Caki2 (cell line): ENCODE measurements at regions not wholly inside any gene's neighbourhood (a gene's known extent, or its start where the extent isn't known, plus 50 kb on each side); places are given as distances from the start of the nearest gene placed in this dataset.
"Not testable (repeated sequence)": the region's sequence is repeated elsewhere in the genome, so short reads cannot be mapped to it uniquely, and the experiment has no call there.

Source experiments
- DNase-seq: peaks from one replicate; pipeline ENCODE4 v3.0.0-alpha.2; 2015; ENCODE audit warnings: low read depth
- in situ Hi-C: cut with HindIII; loops from 2 replicates; pipeline ENCODE4 v1.10.0; 2016; ENCODE audit warnings: low sequenced_read_pairs, low pct_unique_long_range_greater_than_20kb, mixed read lengths

- no peak for DNase-seq
Observed at GRCh38 chr15:47066392-47066791, 650.9 kb upstream of the SEMA6D start.

DNA sequence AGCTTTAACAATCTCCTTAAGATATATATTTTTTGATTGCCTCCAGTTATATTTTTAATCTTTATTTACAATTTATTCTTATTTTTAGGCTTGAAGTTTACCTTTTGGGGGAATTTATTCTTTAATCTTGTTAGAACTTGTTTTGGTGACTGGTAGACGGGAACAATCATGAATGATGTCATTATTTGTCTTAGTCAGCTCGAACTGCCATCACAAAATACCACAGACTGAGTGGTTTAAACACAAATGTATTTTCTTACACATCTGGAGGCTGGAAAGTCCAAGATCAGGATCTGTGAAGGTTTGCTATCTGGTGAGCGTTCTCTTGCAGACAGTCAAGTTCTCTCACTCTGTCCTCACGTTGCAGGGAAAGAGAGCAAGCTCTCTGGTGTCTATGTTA, 639.5 kb upstream of the SEMA6D start:
- in situ Hi-C loops, DNase-seq: not testable (repeated sequence)

More at GRCh38 chr15:47066392-47066791, 650.9 kb upstream of the SEMA6D start:
- in situ Hi-C loops: no loop called here

DNA sequence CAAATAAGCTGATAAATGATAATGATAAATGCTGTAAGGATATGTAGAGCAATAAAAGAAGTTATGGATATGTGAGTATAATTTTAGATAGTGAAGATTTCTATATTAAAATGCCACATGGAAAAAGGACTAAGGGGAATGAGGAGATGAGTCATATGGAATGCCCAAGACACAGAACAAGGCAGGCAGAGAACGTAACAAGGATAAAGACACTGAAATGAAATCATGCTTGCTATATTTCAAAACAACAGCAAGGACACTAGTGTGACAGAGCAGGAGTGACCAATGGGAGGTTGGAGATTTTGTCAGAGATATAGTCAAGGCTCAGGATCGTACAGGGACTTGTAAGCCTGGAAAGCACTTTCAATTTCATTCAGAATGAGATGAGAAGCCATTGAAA, 621.5 kb upstream of the SEMA6D start:
- in situ Hi-C loops: no loop called here
- no peak for DNase-seq

- DNase-seq, in situ Hi-C loops: not testable (repeated sequence)
Observed at GRCh38 chr15:47098526-47098925, 618.8 kb upstream of the SEMA6D start.

DNA sequence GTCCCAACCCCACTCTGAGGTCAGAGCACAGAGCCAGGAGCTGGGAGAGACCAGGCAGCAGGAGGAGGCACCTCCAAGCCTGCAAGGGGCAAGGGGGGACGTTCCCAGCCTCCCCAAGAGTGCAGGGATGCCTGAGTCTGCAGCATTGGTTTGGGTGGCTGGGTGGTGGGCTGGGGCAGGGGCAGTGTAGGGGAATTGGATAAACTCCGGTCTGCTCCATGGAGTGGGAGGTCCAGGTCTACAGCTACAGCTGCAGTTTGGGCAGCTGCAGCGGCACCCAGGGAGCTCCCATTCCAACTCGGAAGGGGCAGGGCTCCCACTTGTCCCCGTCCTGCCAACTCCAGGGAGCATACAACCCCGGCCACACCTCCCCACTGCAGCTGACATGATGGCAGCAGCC, 617.5 kb upstream of the SEMA6D start:
- DNase-seq, in situ Hi-C loops: not testable (repeated sequence)

- DNase-seq, in situ Hi-C loops: not testable (repeated sequence)
Observed at GRCh38 chr15:47108800-47109199, 608.5 kb upstream of the SEMA6D start.

DNA sequence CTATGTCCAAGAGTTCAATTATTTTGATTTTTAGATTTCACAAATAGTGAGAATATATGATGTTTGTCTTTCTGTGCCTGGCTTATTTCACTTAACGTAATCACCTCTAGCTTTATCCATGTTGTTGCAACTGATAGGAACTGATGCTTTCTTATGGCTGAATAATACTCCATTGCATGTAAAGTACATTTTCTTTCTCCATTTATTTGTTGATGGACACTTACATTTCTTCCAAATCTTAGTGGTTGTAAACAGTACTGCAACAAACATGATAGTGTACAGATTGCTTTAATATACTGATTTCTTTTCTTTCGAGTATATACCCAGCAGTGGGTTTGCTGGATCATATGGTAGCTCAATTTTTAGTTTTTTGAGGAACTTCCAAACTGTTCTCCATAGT, 600.6 kb upstream of the SEMA6D start:
- DNase-seq: no peak
- in situ Hi-C loops: no loop called here

DNA sequence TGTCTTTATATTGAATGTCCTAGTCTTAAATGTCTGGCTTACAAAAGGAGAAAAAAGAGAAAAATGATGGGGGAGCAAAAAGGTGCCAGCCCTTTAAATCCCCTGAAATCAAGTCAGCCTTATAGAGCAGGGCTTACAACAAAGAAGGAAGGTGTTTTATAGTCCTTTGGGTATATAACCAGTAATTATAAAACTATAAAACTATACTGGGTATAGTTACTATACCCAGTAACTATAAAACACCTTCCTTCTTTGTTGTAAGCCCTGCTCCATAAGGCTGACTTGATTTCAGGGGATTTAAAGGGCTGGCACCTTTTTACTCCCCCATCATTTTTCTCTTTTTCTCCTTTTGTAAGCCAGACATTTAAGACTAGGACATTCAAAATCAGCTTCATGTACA, 598.0 kb upstream of the SEMA6D start:
- in situ Hi-C loops: no loop called here
- no peak for DNase-seq

DNA sequence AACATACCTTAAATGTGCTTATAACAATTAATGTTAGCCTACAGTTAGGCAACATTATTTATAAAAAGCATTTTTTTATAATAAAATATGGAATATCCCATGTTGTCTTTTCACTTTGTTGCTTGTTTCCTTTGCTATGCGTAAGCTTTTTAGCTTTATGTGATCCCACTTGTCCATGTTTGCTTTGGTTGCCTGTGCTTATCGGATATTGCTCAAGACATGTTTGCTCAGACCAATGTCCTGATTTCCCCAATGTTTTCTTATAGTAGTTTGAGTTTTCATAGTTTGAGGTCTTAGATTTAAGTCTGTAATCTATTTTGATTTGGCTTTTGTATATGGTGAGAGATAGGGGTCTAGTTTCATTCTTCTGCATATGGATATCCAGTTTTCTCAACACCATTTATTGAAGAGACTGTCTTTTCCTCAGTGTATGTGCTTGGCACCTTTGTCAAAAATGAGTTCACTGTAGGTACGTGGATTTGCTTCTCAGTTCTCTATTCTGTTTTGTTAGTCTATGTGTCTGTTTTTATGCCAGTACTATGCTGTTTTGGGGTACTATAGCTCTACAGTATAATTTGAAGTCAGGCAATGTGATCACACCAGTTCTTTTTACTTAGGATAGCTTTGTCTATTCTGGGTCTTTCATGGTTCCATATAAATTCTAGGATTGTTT, 592.7 kb upstream of the SEMA6D start:
- DNase-seq: no peak
- in situ Hi-C loops: no loop called here

- in situ Hi-C loops: no loop called here
Observed at GRCh38 chr15:47129033-47129432, 588.3 kb upstream of the SEMA6D start.

GRCh38 chr15:47131450-47131849, 585.9 kb upstream of the SEMA6D start:
- in situ Hi-C loops, DNase-seq: not testable (repeated sequence)

More at GRCh38 chr15:47129033-47129432, 588.3 kb upstream of the SEMA6D start:
- no peak for DNase-seq

DNA sequence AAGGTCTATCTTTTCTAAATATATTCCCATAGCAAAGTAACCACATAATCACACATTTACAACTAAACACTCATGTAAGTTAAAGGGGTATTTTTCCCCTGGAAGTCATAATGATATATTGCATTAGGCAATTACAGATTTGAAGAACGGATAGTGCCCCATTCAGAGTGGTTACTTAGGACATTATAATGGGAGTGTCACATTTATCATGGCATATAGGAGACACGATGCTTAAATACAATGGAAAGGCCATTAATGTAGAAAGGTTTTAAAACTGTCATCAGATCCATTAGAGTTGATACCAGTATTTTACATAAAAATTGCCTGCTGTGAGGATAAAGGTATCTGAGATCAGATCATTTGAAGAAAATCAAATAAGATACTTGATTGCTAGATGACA, 582.0 kb upstream of the SEMA6D start:
- no peak for DNase-seq
- in situ Hi-C loops: no loop called here

DNA sequence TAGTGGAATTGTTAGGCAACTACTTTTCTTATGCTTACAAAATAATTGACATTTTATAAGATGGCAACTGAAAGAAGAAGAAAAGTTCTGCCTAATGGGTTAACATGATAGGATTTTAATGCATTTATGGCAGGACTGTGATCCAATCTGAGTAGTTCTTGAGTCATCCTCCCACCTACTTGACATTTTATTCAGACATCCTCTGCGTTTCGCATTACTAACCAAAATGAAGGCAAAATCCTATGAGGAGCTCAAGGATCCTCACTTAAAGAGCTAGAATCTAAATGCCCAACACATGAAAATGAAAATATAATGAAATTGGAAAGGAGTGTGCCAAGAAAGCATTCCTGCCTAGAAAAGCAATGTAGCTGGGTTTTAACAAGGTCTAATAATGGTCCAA, 581.1 kb upstream of the SEMA6D start:
- no peak for DNase-seq

DNA sequence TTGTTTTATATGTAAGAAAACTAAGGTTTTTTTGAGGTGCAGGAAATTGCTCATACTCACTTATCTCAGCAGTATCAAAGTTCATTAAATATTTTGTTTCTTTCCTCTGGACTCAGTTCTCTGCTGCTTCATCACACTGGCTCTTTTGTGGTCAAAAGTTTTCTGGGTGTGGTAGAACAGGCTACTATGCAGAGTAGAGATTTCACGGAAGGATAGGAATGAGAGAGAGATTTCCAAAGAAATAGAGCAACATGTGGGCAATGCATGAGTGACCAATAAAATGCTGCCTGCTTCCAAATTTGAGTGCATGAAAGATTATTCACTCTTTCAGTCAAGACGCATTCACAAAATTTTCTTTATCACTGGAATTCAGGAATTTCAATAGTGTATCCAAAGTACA, 577.3 kb upstream of the SEMA6D start:
- in situ Hi-C loops: no loop called here
- no peak for DNase-seq

More for the DNA sequence above, 581.1 kb upstream of the SEMA6D start:
- in situ Hi-C loops: no loop called here

DNA sequence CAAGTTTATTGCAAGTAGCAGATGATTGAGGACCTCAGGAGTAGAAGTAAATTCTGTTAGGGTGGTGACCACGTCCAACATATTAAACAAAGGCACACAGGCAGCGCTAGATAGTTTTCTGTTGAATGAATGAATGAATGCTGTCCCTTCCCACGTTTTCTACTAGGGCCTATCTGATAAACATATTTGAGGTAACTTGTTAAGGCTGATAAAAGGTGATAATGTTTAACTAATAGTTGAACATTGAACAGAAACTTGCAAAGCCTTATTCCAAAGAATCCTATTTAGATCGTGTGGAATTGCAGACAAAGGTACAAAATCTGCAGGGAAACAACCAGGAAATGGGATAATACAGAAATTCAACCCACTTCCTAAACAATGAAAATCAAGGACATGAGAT, 559.5 kb upstream of the SEMA6D start:
- DNase-seq: no peak
- in situ Hi-C loops: no loop called here

GRCh38 chr15:47158573-47158972, 558.7 kb upstream of the SEMA6D start:
- DNase-seq: no peak
- in situ Hi-C loops: no loop called here

DNA sequence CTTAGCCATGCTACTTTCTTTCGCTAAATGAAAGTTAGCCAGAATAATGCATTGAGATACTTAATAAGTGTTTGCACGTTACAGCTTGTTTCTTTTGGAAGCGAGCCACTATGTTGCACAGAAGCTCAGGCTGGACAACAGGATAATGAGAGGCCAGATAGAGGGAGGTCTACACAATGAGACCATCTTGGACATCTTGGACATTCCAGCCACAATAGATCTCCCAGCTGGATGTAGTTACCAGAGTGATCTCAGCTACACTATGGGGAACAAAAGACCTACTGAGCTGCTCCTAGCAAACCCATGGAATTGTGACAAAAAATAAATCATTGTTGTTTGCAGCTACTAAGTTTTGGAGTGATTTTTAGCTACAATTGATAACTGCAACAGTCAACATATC, 540.1 kb upstream of the SEMA6D start:
- in situ Hi-C loops: no loop called here
- DNase-seq: no peak

DNA sequence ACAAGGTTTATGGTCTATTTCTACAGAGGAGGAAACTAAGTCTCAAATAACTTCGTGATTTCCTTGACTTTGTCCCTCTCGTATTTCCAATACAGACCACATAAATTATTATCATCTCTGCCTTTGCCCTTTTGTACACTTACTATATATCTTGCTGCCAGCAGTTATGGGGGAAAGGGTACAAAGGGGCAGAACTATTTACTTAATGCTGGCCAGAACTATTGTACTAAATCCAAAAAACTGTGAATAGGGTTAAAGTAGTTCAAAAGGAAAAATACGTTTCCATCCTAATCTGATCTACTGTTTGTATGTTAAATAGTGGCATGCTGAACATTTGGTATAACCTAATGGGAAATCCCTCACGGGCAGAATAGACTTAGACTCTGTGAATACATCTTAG, 537.3 kb upstream of the SEMA6D start:
- in situ Hi-C loops: no loop called here
- no peak for DNase-seq

DNA sequence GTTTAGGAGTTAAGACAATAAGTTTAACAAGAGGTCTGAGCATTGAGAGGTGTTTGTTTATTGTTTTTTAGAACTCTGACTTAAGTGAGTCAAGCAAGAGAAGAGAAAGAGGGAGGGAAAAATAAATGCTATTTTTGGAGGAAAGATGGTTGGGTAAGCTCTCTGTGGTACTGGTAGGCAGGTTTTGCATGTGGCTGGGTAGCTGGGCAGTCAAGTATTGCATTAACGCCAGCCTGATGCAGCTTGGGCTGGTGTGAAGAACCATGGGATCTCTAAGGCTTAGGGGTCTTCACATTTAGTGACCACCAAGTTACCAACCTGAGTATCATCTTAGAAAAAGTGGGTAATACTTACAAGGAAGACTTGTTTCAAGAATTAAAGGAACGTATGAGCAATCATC, 534.5 kb upstream of the SEMA6D start:
- in situ Hi-C loops: no loop called here
- DNase-seq: no peak
